Left cardiac atrium (tissue), 4 donors: ENCODE measurements at regions not wholly inside any gene's neighbourhood (a gene's known extent, or its start where the extent isn't known, plus 50 kb on each side); places are given as distances from the start of the nearest gene placed in this dataset.
"Not testable (repeated sequence)": the region's sequence is repeated elsewhere in the genome, so short reads cannot be mapped to it uniquely, and the experiment has no call there.

Experiments used
- ATAC-seq, 2 donors: fragments of 200-7000 bp; cut with Tn5 transposase; one replicate each; pipeline ENCODE4 v1.9.1; 2020; ENCODE audit warnings: mild to moderate bottlenecking in 2 of 2, moderate library complexity in 2 of 2
- DNase-seq: peaks from one replicate; pipeline ENCODE4 v3.0.0-alpha.2; 2020
- intact Hi-C, 2 donors: fragments of 100-400 bp; cut with DNase I; formaldehyde crosslinking; loops; one replicate each; pipeline versions ENCODE4 v1.14.1 to v1.15.1; 2022 to 2023
- donor health status: DM: no; HTN: yes; CAD: no.
- donor health status: DM: no; HTN: yes; CAD: no; lungs with severe emphysema.
- donor health status: DM: yes; HTN: yes; CAD: no.
- donor health status: Dilated cardiomyopathy.

DNA sequence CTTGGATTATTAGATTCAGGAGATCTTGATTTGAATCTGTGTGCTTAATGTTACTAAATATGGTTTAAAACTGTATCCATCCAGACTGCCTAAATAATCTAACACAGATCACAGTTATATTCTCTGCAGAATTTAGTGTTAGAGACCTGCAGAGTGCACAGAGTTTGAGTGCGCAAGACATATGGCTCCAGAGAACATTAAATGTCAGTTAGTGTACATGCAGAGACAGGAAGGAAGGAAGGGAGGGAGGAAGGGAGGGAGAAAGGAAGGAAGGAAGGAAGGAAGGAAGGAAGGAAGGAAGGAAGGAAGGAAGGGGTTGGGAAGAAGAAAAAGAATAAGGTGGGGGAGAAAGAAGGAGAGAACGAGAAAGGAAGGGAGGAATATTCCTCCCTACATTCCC lies 210.0 kb upstream of the COX7C start:
- intact Hi-C loops, result no loop called here
- ATAC-seq, result no peak

DNA sequence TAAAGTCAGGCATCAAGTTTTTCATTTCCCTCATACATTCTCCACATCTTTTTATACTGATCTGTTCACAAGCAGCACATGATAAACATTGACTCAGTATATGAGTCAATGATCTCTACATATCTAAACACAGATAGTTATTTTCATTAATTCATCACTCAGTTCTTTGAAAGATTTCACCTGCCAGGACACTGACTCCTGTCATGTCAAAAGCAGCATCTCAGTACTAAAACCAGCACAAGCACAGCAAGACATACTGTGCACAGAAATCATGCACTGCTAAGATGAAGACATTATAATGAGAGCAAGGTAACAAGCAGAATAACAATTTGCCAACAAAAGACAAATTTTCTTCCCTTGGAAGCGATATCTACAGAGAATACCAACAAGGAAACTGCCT lies 206.1 kb upstream of the COX7C start:
- ATAC-seq (no peak), DNase-seq (no peak)
- intact Hi-C loops, result no loop called here

More for the DNA sequence above, 210.0 kb upstream of the COX7C start:
- DNase-seq, result no peak

DNA sequence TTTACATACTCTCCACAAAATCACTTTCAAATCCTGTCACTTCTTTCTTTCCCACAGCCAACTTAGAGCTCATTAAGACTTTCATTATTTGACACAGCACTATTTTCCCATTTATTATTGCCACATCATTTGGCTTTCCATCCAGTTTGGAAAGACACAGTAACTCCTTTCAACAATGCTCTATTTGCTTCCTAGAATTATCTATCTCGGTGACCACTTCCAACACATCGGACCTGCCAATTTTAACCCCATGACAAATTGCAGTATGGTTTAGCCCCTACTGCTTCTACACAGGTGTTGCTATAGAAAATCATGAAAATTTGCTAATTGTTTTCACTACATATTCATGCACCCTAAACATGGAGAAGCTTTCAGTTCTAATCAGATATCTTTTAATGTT lies 190.6 kb upstream of the COX7C start:
- ATAC-seq (no peak), DNase-seq (no peak)

DNA sequence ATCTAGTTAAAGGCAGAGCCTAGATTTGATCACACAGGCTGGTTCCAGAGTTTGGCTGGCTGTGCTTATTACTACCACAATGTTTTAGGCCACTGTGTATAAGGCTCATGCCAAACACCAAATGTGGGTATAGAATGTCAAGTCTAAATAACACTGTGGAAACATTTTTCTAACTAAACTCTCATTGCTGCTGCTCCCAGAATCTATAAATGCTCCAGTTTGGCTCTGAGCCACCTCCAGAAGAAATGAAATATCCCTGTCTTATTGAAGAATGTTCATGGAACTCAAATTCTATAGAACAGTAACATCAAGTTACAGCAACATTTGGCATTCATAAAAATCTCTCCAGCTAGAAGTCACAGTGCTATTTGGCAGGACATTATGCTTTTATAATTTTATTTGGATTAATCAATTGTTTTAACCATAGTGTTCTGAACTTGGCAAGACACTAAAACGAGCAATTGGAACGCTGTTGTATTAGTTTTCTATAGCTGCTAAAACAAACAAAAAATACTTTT lies 178.1 kb upstream of the COX7C start:
- ATAC-seq (no peak), DNase-seq (no peak)
- intact Hi-C loops, result no loop called here

More for the DNA sequence above, 190.6 kb upstream of the COX7C start:
- intact Hi-C loops, result no loop called here

DNA sequence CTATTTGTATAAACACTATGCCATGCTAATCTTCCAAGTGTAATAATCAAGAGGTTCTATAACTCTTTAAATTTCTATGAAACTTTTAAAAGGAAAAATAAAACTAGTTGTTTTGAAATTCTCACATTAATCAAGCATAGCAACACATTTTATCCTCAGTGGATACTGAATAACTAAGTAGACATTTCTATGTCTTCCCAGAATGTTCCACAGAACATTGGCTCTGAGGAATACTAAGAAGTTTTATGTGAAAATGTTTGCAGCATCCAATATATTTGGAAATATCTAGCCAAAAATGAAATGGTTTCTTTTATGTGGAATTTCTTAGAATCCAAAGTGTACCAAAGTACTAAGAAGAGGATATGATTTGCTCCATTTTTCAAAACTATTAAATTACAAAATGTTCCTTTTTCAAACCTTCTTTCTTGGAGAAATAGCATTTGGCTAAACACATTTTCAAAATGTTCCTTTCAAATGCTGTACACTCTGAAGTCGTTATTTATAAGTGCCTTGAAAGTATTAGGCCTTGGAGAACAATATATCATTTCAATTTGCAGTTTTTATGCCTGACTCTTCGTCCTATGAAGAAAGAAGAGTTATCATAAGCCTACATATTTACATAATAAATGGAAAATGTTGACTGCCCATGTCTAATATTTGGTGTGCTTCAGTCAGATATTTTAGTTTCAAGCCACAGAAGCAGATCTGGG lies 175.6 kb upstream of the COX7C start:
- DNase-seq, result no peak
- intact Hi-C loops, result no loop called here
- no peak for ATAC-seq

DNA sequence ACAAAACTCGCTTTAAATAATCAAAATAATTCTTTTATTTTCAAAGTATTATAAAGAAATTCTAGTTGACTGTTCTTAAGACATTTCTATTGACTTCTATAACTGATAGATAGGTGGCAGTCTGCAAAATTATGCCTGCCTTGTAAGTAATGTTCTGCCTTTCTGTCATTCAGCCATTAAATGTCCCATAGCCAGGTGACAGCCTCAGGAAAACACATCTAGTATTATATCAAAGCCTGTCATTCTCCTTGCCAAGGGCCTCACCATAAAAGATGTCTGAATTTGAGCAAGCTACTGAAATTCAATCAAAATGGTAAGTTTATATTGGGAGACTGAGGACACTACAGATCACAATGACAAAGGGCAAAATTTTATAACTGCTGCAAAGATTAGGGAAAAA lies 170.4 kb upstream of the COX7C start:
- ATAC-seq (no peak), DNase-seq (no peak)
- intact Hi-C loops, result no loop called here

DNA sequence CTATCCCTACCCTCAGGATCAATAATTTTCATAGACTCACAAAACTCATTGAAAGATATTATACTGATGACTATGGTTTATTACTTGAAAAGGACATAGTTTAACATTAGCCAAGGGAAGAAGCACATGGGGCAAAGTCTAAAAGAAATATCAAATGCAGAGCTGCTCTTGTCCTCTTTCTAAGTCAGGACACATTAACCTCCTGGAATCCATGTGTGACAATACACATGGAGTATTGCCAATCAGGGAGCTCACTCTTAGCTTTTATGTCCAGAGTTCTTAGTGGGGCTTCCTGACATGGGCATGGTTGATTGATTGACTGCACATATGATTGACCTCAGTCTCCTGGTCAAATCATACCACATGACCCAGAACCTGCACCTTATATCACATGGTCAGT lies 165.5 kb upstream of the COX7C start:
- ATAC-seq (no peak), DNase-seq (no peak)
- intact Hi-C loops, result no loop called here

DNA sequence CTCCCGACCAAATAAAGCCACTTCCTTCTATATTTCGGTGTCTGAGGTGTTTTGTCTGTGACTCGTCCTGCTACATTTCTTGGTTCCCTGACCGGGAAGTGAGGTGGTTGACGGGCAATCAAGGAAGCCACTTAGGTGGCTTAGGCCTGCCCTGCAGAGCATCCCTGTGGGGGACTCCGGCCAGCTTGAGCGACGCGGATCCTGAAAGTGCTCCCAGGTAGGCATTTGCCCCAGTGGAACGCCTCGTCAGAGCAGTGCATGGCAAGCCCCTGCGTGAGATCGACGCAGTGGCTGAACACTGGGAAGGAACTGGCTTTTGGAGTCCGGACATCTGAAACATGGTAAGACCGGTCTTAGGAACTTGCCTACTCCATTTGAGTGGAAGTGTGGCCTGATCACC lies 157.2 kb upstream of the COX7C start:
- intact Hi-C loops, result no loop called here
- ATAC-seq, result no peak
- DNase-seq, result no peak

DNA sequence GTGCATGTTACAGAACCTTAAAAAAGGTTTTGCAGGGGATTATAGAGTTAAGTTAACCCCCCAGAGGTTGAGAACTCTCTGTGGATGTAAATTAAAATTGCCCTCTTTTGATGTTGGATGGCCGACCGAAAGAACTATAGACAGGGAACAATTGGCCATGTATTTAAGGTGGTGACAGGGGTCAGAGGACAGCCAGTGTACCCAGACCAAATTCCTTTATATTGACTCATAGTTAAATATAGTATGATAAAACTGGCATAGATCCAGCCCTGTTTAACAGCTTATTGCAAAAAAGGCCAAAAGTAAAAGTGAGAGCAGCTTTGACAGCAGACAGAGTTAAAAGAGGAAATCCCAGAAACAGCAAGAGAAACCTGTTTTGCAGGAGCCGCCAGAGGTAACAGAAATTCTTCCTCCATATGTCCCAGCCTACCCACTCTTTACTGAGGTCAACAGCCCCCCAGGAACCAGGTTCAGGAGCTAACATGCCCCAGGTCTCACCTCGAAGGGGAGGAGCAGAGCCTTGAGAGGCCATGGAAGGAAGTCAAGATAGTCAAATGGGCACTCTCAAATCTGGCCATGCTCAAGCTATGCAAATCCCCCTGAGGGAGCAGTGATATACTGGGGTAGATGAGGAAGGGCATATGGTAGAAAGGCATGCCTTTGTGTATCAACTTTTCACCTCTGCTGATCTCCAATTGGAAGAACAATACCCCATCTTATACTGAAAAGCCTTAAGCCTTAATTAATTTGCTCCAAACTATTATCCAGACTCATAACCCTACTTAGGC lies 156.4 kb upstream of the COX7C start:
- ATAC-seq (no peak), DNase-seq (no peak)
- intact Hi-C loops, result no loop called here

DNA sequence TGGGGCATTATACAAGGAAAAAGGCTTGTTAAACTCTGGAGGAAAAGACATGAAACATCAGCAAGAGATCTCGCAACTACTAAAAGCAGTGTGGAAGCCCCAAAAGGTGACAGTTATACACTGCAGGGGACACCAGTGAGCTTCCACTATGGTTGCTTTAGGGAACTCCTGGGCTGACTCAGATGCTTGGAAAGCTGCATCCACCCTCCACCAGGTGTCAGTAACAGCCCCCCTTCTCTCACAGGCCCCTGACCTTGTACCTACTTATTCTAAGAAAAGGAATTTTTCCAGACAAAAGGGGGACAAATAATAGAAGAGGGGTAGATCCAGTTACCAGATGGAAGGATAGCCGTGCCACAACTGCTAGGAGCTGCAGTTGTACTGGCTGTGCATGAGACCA lies 154.4 kb upstream of the COX7C start:
- ATAC-seq, result no peak
- intact Hi-C loops, result no loop called here
- DNase-seq, result no peak

DNA sequence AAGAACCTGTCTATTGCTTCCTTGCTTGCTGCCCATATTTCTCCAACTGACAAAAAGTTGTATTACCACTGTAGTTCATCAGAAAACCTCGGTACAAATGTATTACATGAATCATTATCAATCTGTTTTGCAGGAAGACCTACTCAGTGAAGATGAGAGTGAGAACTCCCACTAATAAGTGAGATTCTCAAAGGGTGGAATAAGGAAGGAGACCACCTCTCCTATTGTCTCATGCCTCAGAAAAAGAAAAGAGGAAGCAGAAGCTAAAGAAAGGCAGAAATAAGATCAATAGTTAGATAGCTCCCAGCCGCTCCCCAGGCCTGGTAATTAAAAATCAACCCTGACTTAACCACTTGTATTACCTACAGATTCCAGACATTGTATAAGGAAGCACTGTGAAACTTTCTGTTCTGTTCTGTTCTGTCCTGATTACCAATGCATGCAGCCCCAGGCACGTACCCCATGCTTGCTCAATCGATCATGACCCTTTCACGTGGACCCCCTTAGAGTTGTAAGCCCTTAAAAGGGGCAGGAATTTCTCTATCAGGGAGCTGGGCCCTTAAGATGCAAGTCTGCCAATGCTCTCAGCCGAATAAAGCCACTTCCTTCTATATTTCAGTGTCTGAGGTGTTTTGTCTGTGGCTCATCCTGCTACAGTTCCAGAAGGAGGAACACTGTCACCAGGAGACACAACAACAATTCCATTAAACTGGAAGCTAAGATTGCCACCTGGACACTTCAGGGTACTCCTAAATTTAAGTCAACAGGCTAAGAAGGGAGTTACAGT lies 152.5 kb upstream of the COX7C start:
- ATAC-seq (no peak), DNase-seq (no peak)
- intact Hi-C loops, result no loop called here

DNA sequence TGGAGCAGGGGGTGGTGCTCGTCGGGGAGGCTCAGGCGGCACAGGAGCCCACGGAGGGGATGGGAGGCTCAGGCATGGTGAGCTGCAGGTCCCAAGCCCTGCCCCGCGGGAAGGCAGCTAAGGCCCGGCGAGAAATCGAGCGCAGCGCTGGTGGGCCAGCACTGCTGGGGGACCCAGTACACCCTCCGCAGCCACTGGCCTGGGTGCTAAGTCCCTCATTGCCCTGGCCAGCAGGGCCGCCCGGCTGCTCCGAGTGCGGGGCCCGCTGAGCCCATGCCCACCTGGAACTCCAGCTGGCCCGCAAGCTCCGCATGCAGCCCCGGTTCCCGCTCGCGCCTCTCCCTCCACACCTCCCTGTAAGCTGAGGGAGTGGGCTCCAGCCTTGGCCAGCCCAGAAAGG lies 151.0 kb upstream of the COX7C start:
- ATAC-seq, DNase-seq, intact Hi-C loops: not testable (repeated sequence)

DNA sequence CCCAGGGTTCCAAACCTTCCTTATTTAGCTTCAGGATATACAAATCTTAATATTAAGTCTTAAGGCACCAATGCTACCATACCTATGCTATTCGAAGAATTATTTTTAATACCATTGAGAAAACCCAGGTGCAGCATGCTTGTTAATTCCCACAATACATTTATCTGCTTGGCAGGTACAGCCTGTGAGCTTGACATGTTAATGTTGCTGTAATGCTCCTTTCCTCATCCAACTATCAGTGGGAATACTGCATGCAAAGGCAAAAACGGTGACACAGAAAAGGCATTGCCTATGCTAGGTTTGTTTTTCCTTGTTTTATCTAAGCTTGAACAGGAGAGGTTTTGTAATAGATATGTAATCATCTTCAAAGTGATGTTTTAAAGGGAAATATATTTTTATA lies 135.7 kb upstream of the COX7C start:
- DNase-seq (no peak), ATAC-seq (no peak)
- intact Hi-C loops, result no loop called here

DNA sequence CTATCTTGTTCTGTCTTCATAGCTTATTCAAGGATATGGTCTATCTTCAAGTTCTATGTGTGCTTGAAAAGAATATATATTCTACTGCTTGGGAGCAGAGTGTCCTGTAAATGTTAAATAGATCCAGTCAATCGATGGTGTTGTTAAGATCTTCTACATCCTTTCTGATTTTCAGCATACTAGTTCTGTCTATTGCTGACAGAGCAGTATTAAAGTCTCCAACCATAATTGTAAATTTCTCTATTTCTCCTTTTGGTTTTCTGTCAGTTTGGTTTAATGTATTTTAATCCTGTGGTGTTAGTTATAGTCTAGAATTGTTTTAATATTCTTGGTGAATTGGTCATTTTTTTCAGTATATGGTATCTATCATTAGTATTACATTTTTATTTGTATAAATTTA lies 124.0 kb upstream of the COX7C start:
- ATAC-seq (no peak), DNase-seq (no peak)
- intact Hi-C loops, result no loop called here

DNA sequence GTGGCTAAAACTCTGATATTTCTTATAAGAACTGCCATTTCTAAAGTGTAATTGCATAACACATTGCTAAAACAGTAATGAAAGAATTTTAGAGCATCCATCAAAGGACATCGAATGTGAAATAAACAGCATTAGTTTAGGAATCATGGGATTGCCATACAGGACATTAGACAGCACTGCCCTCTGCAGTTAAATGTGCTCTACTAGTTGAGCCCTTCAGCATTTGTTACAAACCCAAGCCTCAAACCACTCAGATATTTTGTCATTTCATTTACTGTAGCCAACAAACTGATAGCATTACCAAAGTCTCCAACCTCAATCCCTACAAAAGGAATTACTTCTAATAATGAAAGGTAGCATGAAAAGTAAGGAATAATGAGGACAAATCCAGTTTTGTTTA lies 116.8 kb upstream of the COX7C start:
- intact Hi-C loops, result no loop called here
- ATAC-seq (peak in 1 of 2 donors; percentile 47), DNase-seq (no peak)

DNA sequence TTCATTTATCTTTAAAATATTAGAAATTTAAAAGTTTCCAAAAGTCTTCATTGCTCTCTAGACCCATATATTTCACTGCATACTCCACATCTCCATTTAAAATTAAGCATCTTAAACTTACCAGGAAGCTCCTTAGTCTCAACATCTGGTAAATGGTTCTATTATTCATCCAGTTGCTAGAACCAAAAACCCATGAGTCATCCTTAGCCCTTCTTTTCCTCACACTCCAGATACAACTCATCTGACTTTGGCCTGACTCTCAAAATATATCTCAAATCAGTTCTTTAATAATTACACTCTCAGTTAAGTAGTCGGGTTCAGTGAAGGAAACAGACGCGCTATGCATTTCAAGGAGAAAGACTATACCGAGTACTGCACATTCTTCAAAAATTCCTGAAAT lies 110.2 kb upstream of the COX7C start:
- ATAC-seq, result no peak

DNA sequence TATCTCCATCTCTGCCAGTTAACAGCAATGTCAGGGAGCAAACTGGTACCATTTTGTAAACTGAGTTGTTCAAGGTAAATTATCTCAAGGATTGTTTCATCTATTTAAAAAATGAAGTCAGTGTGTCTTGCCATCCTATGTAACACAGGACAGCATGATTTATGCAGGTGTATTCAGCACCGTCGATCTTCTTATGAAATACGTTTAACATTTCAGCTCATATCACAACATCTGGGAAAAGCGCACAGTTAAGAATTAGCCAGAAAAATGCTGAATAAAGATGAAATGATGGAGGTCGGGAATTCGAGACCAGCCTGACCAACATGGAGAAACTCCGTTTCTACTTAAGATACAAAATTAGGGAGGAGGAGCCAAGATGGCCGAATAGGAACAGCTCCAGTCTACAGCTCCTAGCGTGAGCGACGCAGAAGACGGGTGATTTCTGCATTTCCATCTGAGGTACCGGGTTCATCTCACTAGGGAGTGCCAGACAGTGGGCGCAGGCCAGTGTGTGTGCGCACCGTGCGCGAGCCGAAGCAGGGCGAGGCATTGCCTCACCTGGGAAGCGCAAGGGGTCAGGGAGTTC lies 107.3 kb upstream of the COX7C start:
- intact Hi-C loops, DNase-seq, ATAC-seq: not testable (repeated sequence)

More for the DNA sequence above, 110.2 kb upstream of the COX7C start:
- intact Hi-C loops, result no loop called here
- DNase-seq, result no peak

DNA sequence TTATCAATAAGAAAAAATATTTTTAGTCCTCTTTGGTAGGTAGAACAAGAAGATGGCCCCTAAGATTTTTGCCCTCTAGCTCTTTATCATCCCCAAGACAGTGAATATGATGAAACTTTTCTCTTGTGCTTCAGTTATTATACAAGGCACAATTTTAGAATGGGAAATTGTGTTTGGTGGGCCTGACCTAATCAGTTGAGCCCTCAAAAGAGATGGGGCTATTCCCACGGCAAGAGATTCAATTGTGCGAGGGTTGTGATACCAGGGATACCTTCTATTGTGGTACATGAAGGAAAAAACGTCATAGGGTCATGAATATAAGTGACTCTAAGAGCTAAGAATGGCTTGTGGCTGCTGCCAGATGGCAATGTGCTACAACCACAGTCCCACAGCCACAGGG lies 94.0 kb upstream of the COX7C start:
- no peak for ATAC-seq
- intact Hi-C loops, result no loop called here
- DNase-seq, result no peak

DNA sequence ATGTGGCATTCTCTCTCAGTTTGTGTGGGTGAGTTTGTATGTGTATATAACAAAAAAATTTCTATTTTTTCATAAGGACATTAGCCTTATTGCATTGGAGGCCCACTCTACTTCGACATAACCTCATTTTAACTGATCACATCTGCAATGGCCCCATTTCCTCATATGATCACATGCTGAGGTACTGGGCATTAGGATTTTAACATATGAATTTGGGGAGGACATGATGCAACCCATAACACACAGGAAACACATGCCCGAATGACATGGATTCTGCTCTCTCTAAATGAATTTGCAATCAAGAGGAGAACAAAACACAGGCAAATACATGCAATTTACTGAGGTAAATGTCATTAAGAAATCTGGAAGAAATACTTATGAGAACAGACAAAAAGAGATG lies 92.1 kb upstream of the COX7C start:
- DNase-seq, result no peak
- no peak for ATAC-seq
- intact Hi-C loops, result no loop called here
